DOHH2 (cell line): ENCODE measurements at regions not wholly inside any gene's neighbourhood (a gene's known extent, or its start where the extent isn't known, plus 50 kb on each side); places are given as distances from the start of the nearest gene placed in this dataset.
A peak's percentile ranks its signal among the peaks of the same experiment; 100 is the strongest.

ENCODE experiments used
- H3F3A ChIP-seq: fragments of 200-600 bp; sonication (generic), shearing (Covaris generic); 2 replicates; pipeline ENCODE4 v1.6.0; 2016; ENCODE audit warnings: antibody characterized with exemption, mild to moderate bottlenecking; ENCODE audit not compliant: control insufficient read depth, insufficient read depth
- H3K27ac ChIP-seq: fragments of 200-600 bp; sonication (generic); 2 replicates; pipeline ENCODE4 v1.5.1; 2014; ENCODE audit warnings: low read depth, mild to moderate bottlenecking, low read length, moderate library complexity
- H3K27me3 ChIP-seq: fragments of 200-600 bp; sonication (generic); 2 replicates; pipeline ENCODE4 v1.6.1; 2014; ENCODE audit warnings: mild to moderate bottlenecking, low read length, mixed read lengths; ENCODE audit not compliant: control insufficient read depth
- H3K36me3 ChIP-seq: fragments of 200-600 bp; sonication (generic); 2 replicates; pipeline ENCODE4 v1.6.1; 2014; ENCODE audit warnings: mild to moderate bottlenecking, low read length, moderate library complexity, mixed read lengths; ENCODE audit not compliant: control insufficient read depth
- H3K4me1 ChIP-seq: fragments of 200-600 bp; sonication (generic); 2 replicates; pipeline ENCODE4 v1.6.1; 2014; ENCODE audit warnings: mild to moderate bottlenecking, low read length, mixed read lengths; ENCODE audit not compliant: control insufficient read depth
- H3K4me2 ChIP-seq: fragments of 200-600 bp; sonication (generic); 2 replicates; pipeline ENCODE4 v1.6.0; 2014; ENCODE audit warnings: mild to moderate bottlenecking, low read length, moderate library complexity
- H3K4me3 ChIP-seq: fragments of 200-600 bp; sonication (generic); 2 replicates; pipeline ENCODE4 v1.5.1; 2014; ENCODE audit warnings: mild to moderate bottlenecking, low read length, mixed read lengths
- H3K79me2 ChIP-seq: fragments of 200-600 bp; sonication (generic); 2 replicates; pipeline ENCODE4 v1.6.1; 2014; ENCODE audit warnings: mild to moderate bottlenecking, low read length, mixed read lengths; ENCODE audit not compliant: control insufficient read depth
- H3K9me2 ChIP-seq: fragments of 200-600 bp; sonication (generic); replicated peaks from 2 replicates; pipeline ENCODE4 v1.6.1; 2014; ENCODE audit warnings: mild to moderate bottlenecking, low read length, mixed read lengths; ENCODE audit not compliant: control insufficient read depth
- H3K9me3 ChIP-seq: fragments of 200-600 bp; sonication (generic); 2 replicates; pipeline ENCODE4 v1.6.1; 2014; ENCODE audit warnings: antibody characterized with exemption, low read length, mixed read lengths; ENCODE audit not compliant: control insufficient read depth, insufficient read depth
- H4K20me1 ChIP-seq: fragments of 200-600 bp; sonication (generic); 2 replicates; pipeline ENCODE4 v1.6.0; 2014; ENCODE audit warnings: low read depth, mild to moderate bottlenecking, antibody characterized with exemption, low read length, moderate library complexity; ENCODE audit not compliant: control insufficient read depth, insufficient read depth
- EZH2phosphoT487 ChIP-seq: fragments of 200-600 bp; sonication (generic); IDR thresholded peaks from 2 replicates; pipeline ENCODE4 v1.6.1; 2017; ENCODE audit warnings: borderline replicate concordance, mild to moderate bottlenecking, antibody characterized with exemption, low read length, moderate library complexity, mixed read lengths
- TF ChIP-seq, protein P1 (sequence below): fragments of 200-600 bp; sonication (generic); IDR thresholded peaks from one replicate; pipeline ENCODE4 v1.5.1; 2014; ENCODE audit warnings: antibody characterized with exemption, mild to moderate bottlenecking, low read depth, low read length; ENCODE audit not compliant: poor library complexity, severe bottlenecking

DNA sequence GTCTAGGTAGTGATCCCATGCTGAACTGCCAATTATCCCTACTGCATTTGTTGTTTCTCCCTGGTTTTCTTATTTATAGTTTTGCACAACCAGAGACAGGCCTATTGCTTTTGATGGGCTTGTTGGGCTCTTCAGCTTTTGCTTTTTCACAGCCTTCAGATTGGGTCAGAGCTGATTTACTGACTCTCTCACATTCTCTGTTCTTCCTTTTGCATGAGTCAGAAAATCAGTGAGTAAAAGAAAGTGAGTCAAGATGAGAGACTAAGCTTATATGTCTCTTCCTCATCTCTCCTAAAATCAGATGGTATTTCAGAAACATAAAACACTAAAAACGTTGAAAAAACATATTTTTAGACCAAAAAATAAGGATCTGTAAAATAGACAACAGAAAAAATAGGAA is 1135.4 kb downstream of the XPNPEP1 start:
- Histone ChIP-seq H3K36me3 (no peaks in the 10 kb centered on the region), H4K20me1 (no peaks in the 10 kb centered on the region), H3K4me2 (no peak overlapping the region), H3F3A (no peaks in the 10 kb centered on the region), H3K79me2 (no peaks in the 10 kb centered on the region), H3K9me2 (no peaks in the 10 kb centered on the region), H3K27ac (no peak overlapping the region), H3K4me3 (no peak overlapping the region), H3K27me3 (no peaks in the 10 kb centered on the region), H3K9me3 (no peaks in the 10 kb centered on the region), H3K4me1 (no peaks in the 10 kb centered on the region)
- TF ChIP-seq, protein P1, sequence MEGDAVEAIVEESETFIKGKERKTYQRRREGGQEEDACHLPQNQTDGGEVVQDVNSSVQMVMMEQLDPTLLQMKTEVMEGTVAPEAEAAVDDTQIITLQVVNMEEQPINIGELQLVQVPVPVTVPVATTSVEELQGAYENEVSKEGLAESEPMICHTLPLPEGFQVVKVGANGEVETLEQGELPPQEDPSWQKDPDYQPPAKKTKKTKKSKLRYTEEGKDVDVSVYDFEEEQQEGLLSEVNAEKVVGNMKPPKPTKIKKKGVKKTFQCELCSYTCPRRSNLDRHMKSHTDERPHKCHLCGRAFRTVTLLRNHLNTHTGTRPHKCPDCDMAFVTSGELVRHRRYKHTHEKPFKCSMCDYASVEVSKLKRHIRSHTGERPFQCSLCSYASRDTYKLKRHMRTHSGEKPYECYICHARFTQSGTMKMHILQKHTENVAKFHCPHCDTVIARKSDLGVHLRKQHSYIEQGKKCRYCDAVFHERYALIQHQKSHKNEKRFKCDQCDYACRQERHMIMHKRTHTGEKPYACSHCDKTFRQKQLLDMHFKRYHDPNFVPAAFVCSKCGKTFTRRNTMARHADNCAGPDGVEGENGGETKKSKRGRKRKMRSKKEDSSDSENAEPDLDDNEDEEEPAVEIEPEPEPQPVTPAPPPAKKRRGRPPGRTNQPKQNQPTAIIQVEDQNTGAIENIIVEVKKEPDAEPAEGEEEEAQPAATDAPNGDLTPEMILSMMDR, result no peak
- TF ChIP-seq EZH2phosphoT487, result no peak

DNA sequence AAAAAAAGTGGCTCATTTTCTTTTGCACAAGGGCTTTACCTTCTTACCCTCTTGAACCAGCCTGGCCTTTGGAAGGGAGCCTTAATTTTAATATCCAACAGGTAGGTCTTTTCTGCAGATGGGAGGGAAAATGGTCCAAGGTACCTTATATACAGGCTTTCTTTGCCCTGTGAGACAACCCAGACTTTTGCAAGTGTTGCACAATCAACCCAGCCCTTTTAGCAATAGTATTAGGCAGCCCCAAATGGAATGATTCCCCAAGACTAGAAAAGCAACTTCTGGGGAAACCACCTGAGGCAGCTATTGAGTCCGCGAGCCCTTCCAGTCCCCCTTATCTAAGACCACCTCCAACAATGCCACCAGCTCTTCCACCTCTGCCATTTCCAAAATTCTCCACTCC is 1138.3 kb downstream of the XPNPEP1 start:
- no peaks in the 10 kb centered on the region for H3K4me1 ChIP-seq
- no peak overlapping the region for H3K4me3 ChIP-seq
- H3K36me3 ChIP-seq, result no peaks in the 10 kb centered on the region
- no peaks in the 10 kb centered on the region for H4K20me1 ChIP-seq
- H3K4me2 ChIP-seq, result no peak overlapping the region
- no peaks in the 10 kb centered on the region for H3K79me2 ChIP-seq
- H3F3A ChIP-seq, result no peaks in the 10 kb centered on the region
- no peaks in the 10 kb centered on the region for H3K9me3 ChIP-seq
- no peaks in the 10 kb centered on the region for H3K9me2 ChIP-seq
- no peak overlapping the region for H3K27ac ChIP-seq
- TF ChIP-seq, protein P1, result no peak
- no peak for TF ChIP-seq EZH2phosphoT487
- H3K27me3 ChIP-seq, result no peaks in the 10 kb centered on the region

DNA sequence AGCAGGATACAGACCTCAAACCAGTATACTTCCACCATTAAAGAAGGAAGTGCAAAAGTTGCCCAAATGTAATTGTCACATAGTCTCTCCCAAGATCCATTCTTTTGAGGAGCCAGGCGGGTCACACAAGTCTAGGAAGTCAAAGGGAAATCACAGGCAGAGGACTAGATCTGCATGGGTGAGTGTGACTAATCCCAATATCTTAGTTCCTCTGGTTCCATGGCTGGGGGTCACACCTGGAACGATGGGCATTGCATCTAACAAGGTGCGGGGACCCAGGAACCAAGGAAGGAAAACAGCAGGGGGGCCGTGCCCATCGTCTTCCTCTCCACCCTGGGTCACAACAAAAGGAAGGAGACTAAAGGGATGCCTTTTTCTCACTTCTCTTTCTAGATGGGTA is 1138.8 kb downstream of the XPNPEP1 start:
- H3K36me3 ChIP-seq, result no peaks in the 10 kb centered on the region
- no peaks in the 10 kb centered on the region for H3K9me3 ChIP-seq
- no peaks in the 10 kb centered on the region for H3K4me1 ChIP-seq
- H3K27ac ChIP-seq, result no peak overlapping the region
- no peaks in the 10 kb centered on the region for H3K79me2 ChIP-seq
- TF ChIP-seq, protein P1, result no peak
- no peak for TF ChIP-seq EZH2phosphoT487
- no peaks in the 10 kb centered on the region for H3K9me2 ChIP-seq
- H4K20me1 ChIP-seq, result no peaks in the 10 kb centered on the region
- no peak overlapping the region for H3K4me2 ChIP-seq
- H3K27me3 ChIP-seq, result no peaks in the 10 kb centered on the region
- H3K4me3 ChIP-seq, result no peak overlapping the region
- no peaks in the 10 kb centered on the region for H3F3A ChIP-seq

DNA sequence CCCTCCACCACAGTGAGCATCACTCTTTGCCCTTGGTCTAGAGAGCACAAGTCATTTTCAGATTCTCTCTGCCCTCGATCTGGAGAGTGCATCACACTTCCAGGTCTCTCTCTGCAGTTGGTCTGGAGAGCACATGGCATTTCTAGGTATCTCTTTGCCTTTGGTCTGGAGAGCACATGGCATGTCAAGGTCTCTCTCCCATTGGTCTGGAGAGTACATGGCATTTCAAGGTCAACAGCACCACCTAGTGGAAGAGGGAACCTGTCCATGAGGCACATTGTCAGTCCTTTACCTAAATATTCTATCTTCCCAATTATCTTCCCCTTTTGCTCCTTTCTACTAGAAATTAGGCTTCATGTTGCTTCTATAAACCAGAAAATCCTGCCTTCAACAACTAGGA is 1139.4 kb downstream of the XPNPEP1 start:
- Histone ChIP-seq H3K9me3 (no peaks in the 10 kb centered on the region), H3F3A (no peaks in the 10 kb centered on the region), H4K20me1 (no peaks in the 10 kb centered on the region), H3K9me2 (no peaks in the 10 kb centered on the region), H3K36me3 (no peaks in the 10 kb centered on the region), H3K79me2 (no peaks in the 10 kb centered on the region), H3K27ac (no peak overlapping the region), H3K27me3 (no peaks in the 10 kb centered on the region), H3K4me3 (no peak overlapping the region), H3K4me2 (no peak overlapping the region), H3K4me1 (no peaks in the 10 kb centered on the region)
- TF ChIP-seq EZH2phosphoT487, result no peak
- TF ChIP-seq, protein P1, result peak; percentile 70
